Stimulated activated CD4-positive, alpha-beta T cell treated with anti-CD3 and anti-CD28 coated beads, Interleukin-2, amount 100 ng/mL, for 24 hours (primary cell): ENCODE measurements at regions not wholly inside any gene's neighbourhood (a gene's known extent, or its start where the extent isn't known, plus 50 kb on each side); places are given as distances from the start of the nearest gene placed in this dataset.
"Not testable (repeated sequence)": the region's sequence is repeated elsewhere in the genome, so short reads cannot be mapped to it uniquely, and the experiment has no call there.

Experiments
- DNase-seq, 2 donors: peaks; one replicate each; pipeline ENCODE4 v3.0.0-alpha.2; 2020

GRCh38 chr5:68066277-68066955 is 149.1 kb upstream of the PIK3R1 start:
- no peak for DNase-seq

GRCh38 chr5:68065321-68065720 is 150.2 kb upstream of the PIK3R1 start:
- not testable (repeated sequence) for DNase-seq

- no peak for DNase-seq
Observed at GRCh38 chr5:68060382-68060781, 155.2 kb upstream of the PIK3R1 start.

GRCh38 chr5:68057191-68057590 is 158.4 kb upstream of the PIK3R1 start:
- no peak for DNase-seq

- no peak for DNase-seq
Observed at GRCh38 chr5:68055686-68056085, 159.9 kb upstream of the PIK3R1 start.

- DNase-seq = no peak
Observed at GRCh38 chr5:68054638-68055037, 160.9 kb upstream of the PIK3R1 start.

GRCh38 chr5:68053202-68053601 is 162.4 kb upstream of the PIK3R1 start:
- DNase-seq = no peak

- DNase-seq = no peak
Observed at GRCh38 chr5:68049053-68049713, 166.4 kb upstream of the PIK3R1 start.

- DNase-seq = no peak
Observed at GRCh38 chr5:68048516-68048915, 167.0 kb upstream of the PIK3R1 start.

- DNase-seq = not testable (repeated sequence)
Observed at GRCh38 chr5:68048054-68048453, 167.5 kb upstream of the PIK3R1 start.

GRCh38 chr5:68047035-68047434 is 168.5 kb upstream of the PIK3R1 start:
- DNase-seq = no peak

- DNase-seq = no peak
Observed at GRCh38 chr5:68046445-68046844, 169.1 kb upstream of the PIK3R1 start.

GRCh38 chr5:68041293-68041692 is 174.3 kb upstream of the PIK3R1 start:
- DNase-seq = no peak

GRCh38 chr5:68037546-68037945 is 178.0 kb upstream of the PIK3R1 start:
- no peak for DNase-seq

- no peak for DNase-seq
Observed at GRCh38 chr5:68033961-68034571, 181.5 kb upstream of the PIK3R1 start.

- DNase-seq = no peak
Observed at GRCh38 chr5:68033029-68033428, 182.5 kb upstream of the PIK3R1 start.

- DNase-seq = no peak
Observed at GRCh38 chr5:68032216-68032762, 183.3 kb upstream of the PIK3R1 start.

- DNase-seq = no peak
Observed at GRCh38 chr5:68028131-68028727, 187.3 kb upstream of the PIK3R1 start.

GRCh38 chr5:68027519-68027918 is 188.0 kb upstream of the PIK3R1 start:
- DNase-seq = no peak

- no peak for DNase-seq
Observed at GRCh38 chr5:68026092-68026885, 189.3 kb upstream of the PIK3R1 start.

- DNase-seq = no peak
Observed at GRCh38 chr5:68024426-68024825, 191.1 kb upstream of the PIK3R1 start.

- DNase-seq = no peak
Observed at GRCh38 chr5:68021916-68022315, 193.6 kb upstream of the PIK3R1 start.

GRCh38 chr5:68021227-68021626 is 194.3 kb upstream of the PIK3R1 start:
- DNase-seq = no peak
